Neural progenitor cell (in vitro differentiated cells): ENCODE measurements at regions not wholly inside any gene's neighbourhood (a gene's known extent, or its start where the extent isn't known, plus 50 kb on each side); places are given as distances from the start of the nearest gene placed in this dataset.

Source experiments
- DNase-seq: peaks from one replicate; pipeline ENCODE4 v3.0.0-alpha.2; 2016; ENCODE audit warnings: low spot score
- H2AFZ ChIP-seq: fragments of 200-600 bp; sonication (generic); replicated peaks from 2 replicates; pipeline ENCODE4 v1.6.1; 2016; ENCODE audit warnings: antibody characterized with exemption
- H3F3A ChIP-seq: fragments of 200-600 bp; sonication (generic); 2 replicates; pipeline ENCODE4 v1.6.1; 2016; ENCODE audit warnings: antibody characterized with exemption, low read depth
- H3K27ac ChIP-seq: fragments of 200-600 bp; sonication (generic); 2 replicates; pipeline ENCODE4 v1.5.1; 2016; ENCODE audit warnings: mild to moderate bottlenecking
- H3K27me3 ChIP-seq: fragments of 200-600 bp; sonication (generic); 2 replicates; pipeline ENCODE4 v1.6.1; 2016; ENCODE audit warnings: mild to moderate bottlenecking, moderate library complexity
- H3K36me3 ChIP-seq: fragments of 200-600 bp; sonication (generic); 2 replicates; pipeline ENCODE4 v1.5.1; 2016
- H3K4me1 ChIP-seq: fragments of 200-600 bp; sonication (generic); 2 replicates; pipeline ENCODE4 v1.6.1; 2016; ENCODE audit warnings: mixed run types
- H3K4me2 ChIP-seq: fragments of 200-600 bp; sonication (generic); 2 replicates; pipeline ENCODE4 v1.6.1; 2016
- H3K4me3 ChIP-seq: fragments of 200-600 bp; sonication (generic); 2 replicates; pipeline ENCODE4 v1.5.1; 2016
- H3K79me2 ChIP-seq: fragments of 200-600 bp; sonication (generic); 2 replicates; pipeline ENCODE4 v1.6.1; 2016; ENCODE audit warnings: low read depth
- H3K9ac ChIP-seq: fragments of 200-600 bp; sonication (generic); 2 replicates; pipeline ENCODE4 v1.6.1; 2016
- H3K9me3 ChIP-seq: fragments of 200-600 bp; sonication (generic); 2 replicates; pipeline ENCODE4 v1.5.1; 2016; ENCODE audit warnings: low read depth
- H4K20me1 ChIP-seq: fragments of 200-600 bp; sonication (generic); 2 replicates; pipeline ENCODE4 v1.6.1; 2016; ENCODE audit warnings: low read depth
- H3K27ac Mint-ChIP-seq: 3 replicates; pipeline ENCODE4 v1.8.0; 2021; ENCODE audit warnings: mixed read lengths
- H3K27me3 Mint-ChIP-seq: 2 replicates; pipeline ENCODE4 v1.8.0; 2022; ENCODE audit warnings: low read depth, mild to moderate bottlenecking, inconsistent platforms, moderate library complexity, mixed read lengths; ENCODE audit not compliant: insufficient read depth
- H3K36me3 Mint-ChIP-seq: 3 replicates; pipeline ENCODE4 v1.8.0; 2021; ENCODE audit warnings: mixed read lengths
- H3K4me1 Mint-ChIP-seq: 3 replicates; pipeline ENCODE4 v1.8.0; 2021; ENCODE audit warnings: mixed read lengths
- H3K4me3 Mint-ChIP-seq: 3 replicates; pipeline ENCODE4 v1.8.0; 2021; ENCODE audit warnings: mild to moderate bottlenecking, moderate library complexity, mixed read lengths
- H3K9me3 Mint-ChIP-seq: 3 replicates; pipeline ENCODE4 v1.8.0; 2020; ENCODE audit warnings: mixed read lengths
- EZH2 ChIP-seq: fragments of 200-600 bp; sonication (generic); IDR thresholded peaks from 2 replicates; pipeline ENCODE4 v1.6.1; 2017; ENCODE audit warnings: antibody characterized with exemption, mild to moderate bottlenecking, moderate library complexity
- EZH2phosphoT487 ChIP-seq: fragments of 200-600 bp; sonication (generic); IDR thresholded peaks from 2 replicates; pipeline ENCODE4 v1.6.1; 2017; ENCODE audit warnings: antibody characterized with exemption
- TF ChIP-seq, protein P1 (sequence below): fragments of 200-600 bp; sonication (generic); IDR thresholded peaks from 2 replicates; pipeline ENCODE4 v1.5.1; 2017; ENCODE audit warnings: antibody characterized with exemption, mild to moderate bottlenecking

DNA sequence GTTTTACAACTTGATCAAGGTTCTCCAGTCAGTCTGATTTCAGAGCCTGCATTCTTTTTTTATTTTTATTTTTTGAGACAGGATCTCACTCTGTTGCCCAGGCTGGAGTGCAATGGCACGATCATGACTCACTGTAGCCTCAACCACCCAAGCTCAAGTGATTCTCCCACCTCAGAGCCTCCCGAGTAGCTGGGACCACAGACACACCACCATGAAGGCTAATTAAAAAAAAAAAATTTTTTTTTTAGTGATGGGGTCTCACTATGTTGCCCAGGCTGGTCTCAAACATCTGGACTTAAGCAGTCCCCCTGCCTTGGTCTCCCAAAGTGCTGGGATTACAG, 117.2 kb upstream of the NAV2 start:
- H3K9ac ChIP-seq, result no peak overlapping the region
- H3K79me2 ChIP-seq, result no peaks in the 10 kb centered on the region
- no peaks in the 10 kb centered on the region for H4K20me1 ChIP-seq
- peaks cover 24% of the 10 kb centered on the region for H3K4me1 Mint-ChIP-seq
- H3K4me3 Mint-ChIP-seq, result no peak overlapping the region
- H3F3A ChIP-seq, result no peaks in the 10 kb centered on the region
- H3K36me3 Mint-ChIP-seq, result no peaks in the 10 kb centered on the region
- peaks cover 2% of the 10 kb centered on the region for H3K27me3 Mint-ChIP-seq
- no peak overlapping the region for H2AFZ ChIP-seq
- TF ChIP-seq EZH2phosphoT487 (no peak), EZH2 (no peak)
- TF ChIP-seq, protein P1, sequence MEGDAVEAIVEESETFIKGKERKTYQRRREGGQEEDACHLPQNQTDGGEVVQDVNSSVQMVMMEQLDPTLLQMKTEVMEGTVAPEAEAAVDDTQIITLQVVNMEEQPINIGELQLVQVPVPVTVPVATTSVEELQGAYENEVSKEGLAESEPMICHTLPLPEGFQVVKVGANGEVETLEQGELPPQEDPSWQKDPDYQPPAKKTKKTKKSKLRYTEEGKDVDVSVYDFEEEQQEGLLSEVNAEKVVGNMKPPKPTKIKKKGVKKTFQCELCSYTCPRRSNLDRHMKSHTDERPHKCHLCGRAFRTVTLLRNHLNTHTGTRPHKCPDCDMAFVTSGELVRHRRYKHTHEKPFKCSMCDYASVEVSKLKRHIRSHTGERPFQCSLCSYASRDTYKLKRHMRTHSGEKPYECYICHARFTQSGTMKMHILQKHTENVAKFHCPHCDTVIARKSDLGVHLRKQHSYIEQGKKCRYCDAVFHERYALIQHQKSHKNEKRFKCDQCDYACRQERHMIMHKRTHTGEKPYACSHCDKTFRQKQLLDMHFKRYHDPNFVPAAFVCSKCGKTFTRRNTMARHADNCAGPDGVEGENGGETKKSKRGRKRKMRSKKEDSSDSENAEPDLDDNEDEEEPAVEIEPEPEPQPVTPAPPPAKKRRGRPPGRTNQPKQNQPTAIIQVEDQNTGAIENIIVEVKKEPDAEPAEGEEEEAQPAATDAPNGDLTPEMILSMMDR, result no peak
- no peaks in the 10 kb centered on the region for H3K36me3 ChIP-seq
- H3K27ac Mint-ChIP-seq, result no peak overlapping the region
- H3K4me2 ChIP-seq, result no peak overlapping the region
- no peak for DNase-seq
- no peaks in the 10 kb centered on the region for H3K9me3 ChIP-seq
- no peaks in the 10 kb centered on the region for H3K9me3 Mint-ChIP-seq
- H3K4me1 ChIP-seq, result peaks cover under 1% of the 10 kb centered on the region
- H3K27me3 ChIP-seq, result no peaks in the 10 kb centered on the region
- no peak overlapping the region for H3K4me3 ChIP-seq
- H3K27ac ChIP-seq, result no peak overlapping the region

DNA sequence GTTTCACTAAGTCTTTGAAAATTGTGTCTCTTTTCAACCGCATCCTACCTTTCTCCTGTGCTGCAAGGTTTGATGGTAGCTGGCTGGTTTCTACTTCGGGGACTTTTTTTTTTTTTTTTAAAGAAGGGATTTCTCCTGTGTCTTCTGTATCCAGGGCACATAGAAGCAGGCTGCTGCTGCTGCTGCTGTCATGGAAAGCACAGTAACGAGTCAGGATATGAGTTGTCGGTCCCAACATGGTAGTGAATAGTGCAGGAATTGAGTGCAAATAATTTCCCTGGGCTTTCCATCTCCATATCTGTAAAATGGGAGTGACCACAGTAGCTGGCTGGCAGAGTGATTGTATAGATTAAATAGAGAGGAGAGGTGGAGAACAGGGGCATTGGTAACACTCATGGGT, 118.3 kb upstream of the NAV2 start:
- Mint-ChIP-seq H3K4me1 (peaks cover 22% of the 10 kb centered on the region), H3K27ac (no peak overlapping the region), H3K27me3 (peaks cover 2% of the 10 kb centered on the region), H3K4me3 (no peak overlapping the region), H3K9me3 (peaks cover under 1% of the 10 kb centered on the region), H3K36me3 (no peaks in the 10 kb centered on the region)
- H3K9me3 ChIP-seq, result no peaks in the 10 kb centered on the region
- H3K4me1 ChIP-seq, result peaks cover 5% of the 10 kb centered on the region
- no peak for DNase-seq
- no peaks in the 10 kb centered on the region for H3K27me3 ChIP-seq
- TF ChIP-seq EZH2phosphoT487 (no peak), EZH2 (no peak)
- TF ChIP-seq, protein P1, result no peak
- H4K20me1 ChIP-seq, result no peaks in the 10 kb centered on the region
- H2AFZ ChIP-seq, result no peak overlapping the region
- H3K36me3 ChIP-seq, result no peaks in the 10 kb centered on the region
- H3F3A ChIP-seq, result no peaks in the 10 kb centered on the region
- H3K9ac ChIP-seq, result no peak overlapping the region
- H3K79me2 ChIP-seq, result no peaks in the 10 kb centered on the region
- no peak overlapping the region for H3K4me3 ChIP-seq
- no peak overlapping the region for H3K4me2 ChIP-seq
- no peak overlapping the region for H3K27ac ChIP-seq

DNA sequence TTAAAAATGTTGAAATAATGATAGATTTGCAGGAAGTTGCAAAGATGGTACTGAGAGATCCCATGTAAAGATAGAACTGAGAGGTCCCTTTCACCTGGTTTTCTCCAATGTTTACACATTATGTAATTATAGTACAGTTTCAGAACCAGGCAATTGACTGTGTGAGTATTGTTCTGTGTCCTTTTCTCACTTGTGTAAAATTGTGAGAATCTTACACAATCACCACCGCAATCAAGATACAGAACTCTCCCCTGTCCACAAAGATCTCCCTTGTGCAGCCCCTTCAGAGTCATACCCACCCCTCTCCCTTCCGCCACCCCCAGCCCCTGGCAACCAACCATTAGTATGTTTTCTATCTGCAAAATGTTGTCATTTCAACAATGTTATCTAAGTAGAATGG, 119.8 kb upstream of the NAV2 start:
- Mint-ChIP-seq H3K27ac (no peak overlapping the region), H3K9me3 (peaks cover 5% of the 10 kb centered on the region), H3K27me3 (no peaks in the 10 kb centered on the region), H3K4me3 (no peak overlapping the region), H3K36me3 (no peaks in the 10 kb centered on the region), H3K4me1 (peaks cover 12% of the 10 kb centered on the region)
- H3K4me1 ChIP-seq, result peaks cover 5% of the 10 kb centered on the region
- no peak overlapping the region for H2AFZ ChIP-seq
- no peaks in the 10 kb centered on the region for H3K9me3 ChIP-seq
- H4K20me1 ChIP-seq, result no peaks in the 10 kb centered on the region
- no peaks in the 10 kb centered on the region for H3F3A ChIP-seq
- no peak for DNase-seq
- no peaks in the 10 kb centered on the region for H3K27me3 ChIP-seq
- no peaks in the 10 kb centered on the region for H3K36me3 ChIP-seq
- no peaks in the 10 kb centered on the region for H3K79me2 ChIP-seq
- TF ChIP-seq, protein P1, result no peak
- TF ChIP-seq EZH2phosphoT487, result no peak
- no peak for TF ChIP-seq EZH2
- no peak overlapping the region for H3K4me3 ChIP-seq
- no peak overlapping the region for H3K4me2 ChIP-seq
- H3K27ac ChIP-seq, result no peak overlapping the region
- H3K9ac ChIP-seq, result no peak overlapping the region
